NT2/D1 (cell line): ENCODE measurements at regions not wholly inside any gene's neighbourhood (a gene's known extent, or its start where the extent isn't known, plus 50 kb on each side); places are given as distances from the start of the nearest gene placed in this dataset.
"Not testable (repeated sequence)": the region's sequence is repeated elsewhere in the genome, so short reads cannot be mapped to it uniquely, and the experiment has no call there.

ENCODE experiments used
- DNase-seq: peaks from one replicate; pipeline ENCODE4 v3.0.0-alpha.2; 2011; ENCODE audit warnings: low read depth, low spot score
- H3K27me3 ChIP-seq: 2 replicates; pipeline ENCODE4 v1.6.0; 2011; ENCODE audit warnings: mild to moderate bottlenecking; ENCODE audit not compliant: insufficient read length, insufficient read depth
- H3K36me3 ChIP-seq: 2 replicates; pipeline ENCODE4 v1.6.1; 2011; ENCODE audit warnings: mild to moderate bottlenecking, low read length, mixed read lengths; ENCODE audit not compliant: insufficient read depth, insufficient read length
- H3K4me1 ChIP-seq: 2 replicates; pipeline ENCODE4 v1.5.1; 2011; ENCODE audit not compliant: insufficient read depth, insufficient read length
- H3K4me3 ChIP-seq: 2 replicates; pipeline ENCODE4 v1.5.1; 2011; ENCODE audit warnings: low read depth; ENCODE audit not compliant: insufficient read length
- H3K9ac ChIP-seq: 2 replicates; pipeline ENCODE4 v1.6.0; 2011; ENCODE audit warnings: low read depth; ENCODE audit not compliant: insufficient read length
- H3K9me3 ChIP-seq: 2 replicates; pipeline ENCODE4 v1.5.1; 2011; ENCODE audit warnings: mild to moderate bottlenecking, low read length; ENCODE audit not compliant: insufficient read depth
- SUZ12 ChIP-seq: IDR thresholded peaks from 2 replicates; pipeline ENCODE4 v1.6.1; 2011; ENCODE audit not compliant: insufficient read length, insufficient read depth; ENCODE audit errors: extremely low read depth
- YY1 ChIP-seq: IDR thresholded peaks from 2 replicates; pipeline ENCODE4 v1.6.1; 2011; ENCODE audit not compliant: insufficient read length, insufficient read depth
- ZNF274 ChIP-seq: IDR thresholded peaks from 2 replicates; pipeline ENCODE4 v1.6.1; 2011; ENCODE audit warnings: mild to moderate bottlenecking, low read depth, low read length

DNA sequence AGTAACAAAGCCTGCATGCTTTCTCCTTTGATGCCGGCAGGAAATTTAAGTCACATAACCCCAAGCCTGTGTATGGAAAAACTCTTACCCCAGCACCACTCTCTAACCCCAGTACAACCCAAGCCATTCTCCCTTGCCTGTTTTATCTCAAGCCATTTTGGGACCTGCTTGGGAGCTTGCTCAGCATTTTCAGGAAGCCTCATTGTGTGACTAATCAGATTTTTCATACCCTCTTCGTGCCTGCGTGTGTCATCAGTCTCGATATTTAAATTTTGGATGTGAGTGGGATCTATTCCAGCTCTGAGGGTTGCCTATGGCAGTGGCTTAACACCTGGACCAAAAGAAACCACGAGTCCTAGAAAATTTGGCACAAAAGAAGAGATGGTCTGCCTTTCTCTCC, 426.2 kb downstream of the SQOR start:
- no peak overlapping the region for H3K9ac ChIP-seq
- no peaks in the 10 kb centered on the region for H3K36me3 ChIP-seq
- H3K4me1 ChIP-seq = no peaks in the 10 kb centered on the region
- TF ChIP-seq YY1 (no peak), SUZ12 (no peak), ZNF274 (no peak)
- no peak overlapping the region for H3K4me3 ChIP-seq
- H3K27me3 ChIP-seq = no peaks in the 10 kb centered on the region
- DNase-seq = no peak
- no peaks in the 10 kb centered on the region for H3K9me3 ChIP-seq

DNA sequence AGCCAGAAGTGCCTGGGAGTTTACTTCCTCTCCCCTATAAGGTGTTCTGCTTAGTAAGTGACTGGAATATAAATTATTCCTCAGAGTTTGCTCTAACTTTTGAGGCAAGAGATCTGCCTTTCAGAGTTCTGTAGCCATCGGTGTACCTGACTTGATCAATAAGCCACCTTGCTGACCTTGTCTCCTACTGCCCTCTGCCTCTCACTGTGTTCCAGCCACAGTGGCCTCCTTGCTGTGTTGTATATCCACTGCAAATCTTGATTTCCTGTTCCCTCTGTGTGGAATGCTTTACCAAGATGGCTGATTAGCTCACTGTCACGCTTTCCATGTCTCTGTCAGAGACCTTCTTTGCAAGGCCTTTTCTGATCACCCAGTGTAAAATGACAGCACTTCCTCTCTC, 442.4 kb downstream of the SQOR start:
- Histone ChIP-seq H3K4me3 (no peak overlapping the region), H3K9ac (no peak overlapping the region), H3K36me3 (no peaks in the 10 kb centered on the region), H3K4me1 (no peaks in the 10 kb centered on the region), H3K27me3 (no peaks in the 10 kb centered on the region), H3K9me3 (no peaks in the 10 kb centered on the region)
- no peak for DNase-seq
- TF ChIP-seq YY1 = no peak
- no peak for TF ChIP-seq SUZ12
- TF ChIP-seq ZNF274 = no peak

DNA sequence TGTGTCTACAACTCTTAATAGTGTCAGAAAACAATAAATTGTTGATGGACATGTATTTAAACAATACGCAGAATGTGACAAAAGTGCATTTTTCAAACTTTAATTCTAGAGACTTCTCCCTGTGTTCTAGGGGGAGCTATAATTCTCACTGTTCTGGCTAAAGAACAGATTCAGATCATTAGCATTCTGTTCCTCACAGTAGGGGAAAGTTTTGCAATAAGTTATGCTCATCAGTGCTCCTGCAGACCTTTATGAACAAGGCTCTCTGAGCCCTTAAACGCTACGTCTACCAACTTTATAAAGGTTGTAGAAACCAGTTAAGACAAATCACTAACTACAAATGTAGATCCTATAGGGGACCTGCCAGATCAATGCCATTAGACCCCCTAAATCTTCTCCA, 444.2 kb downstream of the SQOR start:
- no peaks in the 10 kb centered on the region for H3K4me1 ChIP-seq
- H3K36me3 ChIP-seq = no peaks in the 10 kb centered on the region
- H3K4me3 ChIP-seq = no peak overlapping the region
- H3K9ac ChIP-seq = no peak overlapping the region
- no peak for DNase-seq
- no peak for TF ChIP-seq YY1
- H3K9me3 ChIP-seq = no peaks in the 10 kb centered on the region
- no peaks in the 10 kb centered on the region for H3K27me3 ChIP-seq

DNA sequence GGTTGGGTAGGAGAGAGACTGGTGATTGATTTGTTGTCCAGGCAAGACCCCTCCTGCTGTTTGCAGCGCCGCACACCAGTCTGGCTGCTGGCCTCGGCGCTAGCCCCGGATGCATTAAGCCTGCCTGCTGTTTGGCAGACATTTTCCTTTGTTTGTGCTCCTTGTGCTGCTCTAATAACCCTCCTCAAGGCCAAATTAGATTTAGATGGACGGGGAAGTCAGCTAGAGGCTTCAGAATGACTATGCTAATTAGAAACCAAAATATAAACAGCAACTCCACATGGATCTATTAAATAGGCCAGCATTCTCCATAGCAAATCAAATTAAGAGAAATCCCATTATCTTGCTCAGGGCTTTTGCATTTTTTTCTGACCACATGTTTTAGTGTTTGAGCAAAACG, 445.2 kb downstream of the SQOR start:
- H3K4me1 ChIP-seq = no peaks in the 10 kb centered on the region
- TF ChIP-seq YY1 = no peak
- H3K4me3 ChIP-seq = no peak overlapping the region
- no peak for DNase-seq
- no peaks in the 10 kb centered on the region for H3K9me3 ChIP-seq
- no peaks in the 10 kb centered on the region for H3K36me3 ChIP-seq
- H3K9ac ChIP-seq = no peak overlapping the region
- no peaks in the 10 kb centered on the region for H3K27me3 ChIP-seq

DNA sequence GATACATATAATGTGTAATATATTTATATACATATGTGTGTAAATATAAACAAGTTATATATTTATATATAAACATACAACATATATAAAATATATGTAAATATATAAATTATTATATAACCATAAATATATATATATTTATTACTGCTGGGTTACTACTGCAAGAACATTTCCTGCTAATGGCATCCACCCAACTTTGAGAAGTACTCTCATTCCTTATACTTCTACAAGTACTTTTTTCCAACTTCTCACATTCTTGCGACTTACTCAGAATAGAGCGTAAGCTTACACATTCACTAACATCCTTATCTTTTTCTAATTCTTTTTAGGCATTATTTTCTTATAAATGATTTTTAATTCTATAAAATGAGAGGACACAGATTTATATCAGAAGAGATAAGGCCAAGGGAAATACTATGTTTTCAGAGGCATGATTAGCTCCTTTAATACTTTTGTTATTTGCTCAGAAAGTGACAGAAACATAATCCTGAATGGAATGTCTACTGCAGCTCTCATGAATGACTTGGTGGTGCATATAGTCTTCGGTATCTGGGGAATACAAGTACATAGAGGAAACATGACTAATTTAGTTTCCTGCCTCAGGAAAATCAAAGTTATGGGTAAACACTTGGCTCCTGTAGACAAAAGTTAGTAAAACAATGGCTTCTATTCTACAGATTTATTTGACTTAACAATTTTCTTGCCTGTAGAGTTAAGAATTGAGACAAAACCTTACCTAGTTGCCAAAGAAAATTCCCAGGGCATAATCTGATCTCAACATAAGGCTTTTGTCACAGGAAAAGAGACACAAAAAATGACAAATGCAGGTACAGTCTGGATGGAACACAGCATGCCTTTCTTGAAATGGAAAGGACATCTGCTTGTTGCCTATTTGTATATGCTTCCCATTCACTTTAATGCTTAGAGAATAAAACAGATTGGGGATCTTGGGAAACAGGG, 453.9 kb downstream of the SQOR start:
- no peaks in the 10 kb centered on the region for H3K27me3 ChIP-seq
- TF ChIP-seq ZNF274 (no peak), SUZ12 (no peak), YY1 (no peak)
- no peaks in the 10 kb centered on the region for H3K9me3 ChIP-seq
- H3K36me3 ChIP-seq = no peaks in the 10 kb centered on the region
- DNase-seq = no peak
- no peak overlapping the region for H3K4me3 ChIP-seq
- H3K9ac ChIP-seq = no peak overlapping the region
- H3K4me1 ChIP-seq = no peaks in the 10 kb centered on the region

DNA sequence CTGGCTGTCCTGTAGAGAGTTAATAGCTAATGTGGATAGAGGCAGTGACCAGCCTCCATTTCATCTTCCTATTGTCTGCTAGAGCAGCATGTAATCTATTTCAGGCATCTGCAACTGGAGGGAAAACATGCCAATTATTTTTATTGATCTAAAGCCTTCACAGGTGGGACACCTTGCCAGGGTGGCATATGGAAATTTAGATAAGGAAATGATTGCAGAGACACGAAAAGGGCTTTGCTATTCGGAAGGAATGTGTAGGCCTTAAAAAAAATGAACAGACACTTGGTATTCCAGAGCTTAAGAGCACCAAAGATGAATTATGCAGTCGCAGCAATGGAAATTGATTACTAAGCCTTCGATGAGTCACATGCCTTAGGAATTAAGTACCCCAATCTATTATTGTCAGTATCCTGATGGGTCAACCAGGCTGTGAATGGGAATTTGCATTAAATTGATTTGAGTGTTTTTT, 454.7 kb downstream of the SQOR start:
- Histone ChIP-seq H3K9me3 (no peaks in the 10 kb centered on the region), H3K4me1 (no peaks in the 10 kb centered on the region), H3K4me3 (no peak overlapping the region), H3K9ac (no peak overlapping the region), H3K36me3 (no peaks in the 10 kb centered on the region), H3K27me3 (no peaks in the 10 kb centered on the region)
- no peak for TF ChIP-seq ZNF274
- TF ChIP-seq YY1 = no peak
- TF ChIP-seq SUZ12 = no peak
- no peak for DNase-seq

DNA sequence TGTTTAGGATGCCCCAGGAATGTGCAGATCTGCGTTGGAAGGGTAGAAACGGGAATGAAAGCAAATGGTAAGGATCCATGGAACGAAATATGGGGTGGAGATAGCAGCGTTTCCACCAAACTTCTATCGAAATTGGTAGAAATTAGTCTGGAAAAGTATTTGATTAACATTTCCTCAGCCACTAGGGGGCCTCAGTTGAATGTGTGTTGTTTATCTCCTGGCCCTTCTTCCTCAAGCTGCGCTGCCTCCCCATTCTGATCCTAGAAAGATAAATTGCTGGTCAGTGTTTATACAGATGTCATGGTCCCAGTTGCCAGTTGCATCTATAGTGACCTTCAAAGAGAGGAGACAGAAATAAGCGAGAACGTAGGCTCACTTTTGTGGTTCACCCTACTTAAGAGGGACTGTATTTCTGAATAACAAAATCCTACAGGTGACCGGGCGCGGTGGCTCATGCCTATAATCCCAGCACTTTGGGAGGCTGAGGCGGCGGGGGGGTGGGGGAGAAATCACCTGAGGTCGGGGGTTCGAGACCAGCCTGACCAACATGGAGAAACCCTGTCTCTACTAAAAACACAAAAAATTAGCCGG, 457.1 kb downstream of the SQOR start:
- peak; percentile 20 for DNase-seq
- no peak overlapping the region for H3K4me3 ChIP-seq
- H3K4me1 ChIP-seq = no peaks in the 10 kb centered on the region
- H3K27me3 ChIP-seq = no peaks in the 10 kb centered on the region
- no peak for TF ChIP-seq SUZ12
- TF ChIP-seq YY1 = no peak
- TF ChIP-seq ZNF274 = no peak
- no peaks in the 10 kb centered on the region for H3K9me3 ChIP-seq
- H3K9ac ChIP-seq = no peak overlapping the region
- no peaks in the 10 kb centered on the region for H3K36me3 ChIP-seq

DNA sequence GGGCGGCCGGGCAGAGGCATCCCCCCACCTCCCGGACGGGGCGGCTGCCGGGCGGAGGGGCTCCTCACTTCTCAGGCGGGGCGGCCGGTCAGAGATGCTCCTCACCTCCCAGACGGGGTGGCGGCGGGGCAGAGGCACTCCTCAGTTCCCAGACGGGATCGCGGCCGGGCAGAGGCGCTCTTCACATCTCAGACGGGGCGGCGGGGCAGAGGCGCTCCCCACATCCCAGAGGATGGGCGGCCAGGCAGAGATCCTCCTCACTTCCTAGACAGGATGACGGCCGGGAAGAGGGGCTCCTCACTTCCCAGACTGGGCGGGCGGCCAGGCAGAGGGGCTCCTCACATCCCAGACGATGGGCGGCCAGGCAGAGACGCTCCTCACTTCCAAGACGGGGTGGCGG, 463.2 kb downstream of the SQOR start:
- H3K4me3 ChIP-seq = not testable (repeated sequence)

More for the DNA sequence above, 463.2 kb downstream of the SQOR start:
- H3K27me3 ChIP-seq, H3K4me1 ChIP-seq, H3K9ac ChIP-seq, DNase-seq, H3K36me3 ChIP-seq, H3K9me3 ChIP-seq: not testable (repeated sequence)
